ENCODE measurements at regions not wholly inside any gene's neighbourhood (a gene's known extent, or its start where the extent isn't known, plus 50 kb on each side); places are given as distances from the start of the nearest gene placed in this dataset.
"Not testable (repeated sequence)": the region's sequence is repeated elsewhere in the genome, so short reads cannot be mapped to it uniquely, and the experiment has no call there.

GRCh38 chr2:4915357-4915756 is 776.8 kb upstream of the SOX11 start:
- no peak overlapping the region for H2AFZ ChIP-seq
- H3K9me2 ChIP-seq (ENCODE audit: insufficient read depth) = no peaks in the 10 kb centered on the region
- H3K36me3 ChIP-seq (ENCODE audit: low read depth) = no peaks in the 10 kb centered on the region
- H3K4me2 ChIP-seq (ENCODE audit: unreplicated experiment) = no peak overlapping the region
- H3K27me3 ChIP-seq (replicated peaks; ENCODE audit: insufficient read depth) = no peaks in the 10 kb centered on the region
- H3K4me1 ChIP-seq (ENCODE audit: insufficient read depth) = no peaks in the 10 kb centered on the region
- no peaks in the 10 kb centered on the region for H4K20me1 ChIP-seq (ENCODE audit: insufficient read depth)
- no peaks in the 10 kb centered on the region for H3F3A ChIP-seq (ENCODE audit: insufficient read depth)
- no peak for DNase-seq
- no peaks in the 10 kb centered on the region for H3K9me3 ChIP-seq (ENCODE audit: low read depth)
- in situ Hi-C loops (cut with MboI) = no loop called here
- no peak overlapping the region for H3K9ac ChIP-seq
- no peak overlapping the region for H3K4me3 ChIP-seq
- WGBS, 2 experiments (ENCODE audit: low coverage in 1 of 2, low lambda C conversion rate in 2 of 2, missing lambda C conversion rate in 2 of 2) = 11 to 16% methylated on average over 2 of the region's 2 CpGs
- TF ChIP-seq EZH2 (IDR thresholded peaks at IDR 0.05; ENCODE audit: insufficient read depth, poor library complexity, severe bottlenecking) (no peak), EZH2phosphoT487 (IDR thresholded peaks at IDR 0.05; ENCODE audit: insufficient read depth, low read depth) (no peak)
- no peaks in the 10 kb centered on the region for H3K79me2 ChIP-seq (ENCODE audit: insufficient read depth)
- no peak overlapping the region for H3K27ac ChIP-seq

- DNase-seq = no peak
- Histone ChIP-seq H4K20me1 (ENCODE audit: insufficient read depth) (no peaks in the 10 kb centered on the region), H3K9me2 (ENCODE audit: insufficient read depth) (no peaks in the 10 kb centered on the region; the same call in 1 of the 2 replicates), H3K4me2 (ENCODE audit: unreplicated experiment) (no peak overlapping the region), H3K79me2 (ENCODE audit: insufficient read depth) (no peaks in the 10 kb centered on the region), H3K4me1 (ENCODE audit: insufficient read depth) (no peaks in the 10 kb centered on the region), H3K4me3 (no peak overlapping the region), H3K9me3 (ENCODE audit: low read depth) (no peaks in the 10 kb centered on the region), H3K36me3 (ENCODE audit: low read depth) (no peaks in the 10 kb centered on the region), H3F3A (ENCODE audit: insufficient read depth) (no peaks in the 10 kb centered on the region), H3K9ac (no peak overlapping the region), H3K27ac (no peak overlapping the region), H3K27me3 (replicated peaks; ENCODE audit: insufficient read depth) (no peaks in the 10 kb centered on the region), H2AFZ (no peak overlapping the region)
- WGBS, 2 experiments (ENCODE audit: low coverage in 1 of 2, low lambda C conversion rate in 2 of 2, missing lambda C conversion rate in 2 of 2) = 17 to 21% methylated on average over 1 to 2 of the region's 2 CpGs
- TF ChIP-seq EZH2 (IDR thresholded peaks at IDR 0.05; ENCODE audit: insufficient read depth, poor library complexity, severe bottlenecking) (no peak), EZH2phosphoT487 (IDR thresholded peaks at IDR 0.05; ENCODE audit: insufficient read depth, low read depth) (no peak)
- in situ Hi-C loops (cut with MboI) = no loop called here
These were observed 776.1 kb upstream of the SOX11 start for GRCh38 chr2:4916094-4916493.

GRCh38 chr2:4930704-4931103 is 761.5 kb upstream of the SOX11 start:
- no peak overlapping the region for H3K27ac ChIP-seq
- H3K79me2 ChIP-seq (ENCODE audit: insufficient read depth) = no peaks in the 10 kb centered on the region
- no peak for DNase-seq
- H3K9me2 ChIP-seq (ENCODE audit: insufficient read depth) = no peaks in the 10 kb centered on the region
- no peak overlapping the region for H3K4me3 ChIP-seq
- no peaks in the 10 kb centered on the region for H3K9me3 ChIP-seq (ENCODE audit: low read depth)
- H2AFZ ChIP-seq = no peak overlapping the region
- H3K9ac ChIP-seq = no peak overlapping the region
- no peaks in the 10 kb centered on the region for H4K20me1 ChIP-seq (ENCODE audit: insufficient read depth)
- no peaks in the 10 kb centered on the region for H3K4me1 ChIP-seq (ENCODE audit: insufficient read depth)
- no peak overlapping the region for H3K4me2 ChIP-seq (ENCODE audit: unreplicated experiment)
- H3K36me3 ChIP-seq (ENCODE audit: low read depth) = no peaks in the 10 kb centered on the region
- in situ Hi-C loops (cut with MboI) = no loop called here
- WGBS, 2 experiments (ENCODE audit: low coverage in 1 of 2, low lambda C conversion rate in 2 of 2, missing lambda C conversion rate in 2 of 2) = 2% methylated on average over 5 of the region's 5 CpGs
- H3K27me3 ChIP-seq (replicated peaks; ENCODE audit: insufficient read depth) = no peaks in the 10 kb centered on the region
- H3F3A ChIP-seq (ENCODE audit: insufficient read depth) = no peaks in the 10 kb centered on the region
- TF ChIP-seq EZH2phosphoT487 (IDR thresholded peaks at IDR 0.05; ENCODE audit: insufficient read depth, low read depth) (no peak), EZH2 (IDR thresholded peaks at IDR 0.05; ENCODE audit: insufficient read depth, poor library complexity, severe bottlenecking) (no peak)

- 32 to 43% methylated on average over 6 of the region's 6 CpGs for WGBS, 2 experiments (ENCODE audit: low coverage in 1 of 2, low lambda C conversion rate in 2 of 2, missing lambda C conversion rate in 2 of 2)
- no peak overlapping the region for H3K9ac ChIP-seq
- H3K79me2 ChIP-seq (ENCODE audit: insufficient read depth) = no peaks in the 10 kb centered on the region
- no peak overlapping the region for H2AFZ ChIP-seq
- H3K9me2 ChIP-seq (ENCODE audit: insufficient read depth) = no peaks in the 10 kb centered on the region
- H3K27me3 ChIP-seq (replicated peaks; ENCODE audit: insufficient read depth) = no peaks in the 10 kb centered on the region
- TF ChIP-seq EZH2 (IDR thresholded peaks at IDR 0.05; ENCODE audit: insufficient read depth, poor library complexity, severe bottlenecking) (no peak), EZH2phosphoT487 (IDR thresholded peaks at IDR 0.05; ENCODE audit: insufficient read depth, low read depth) (no peak)
- no peaks in the 10 kb centered on the region for H3K36me3 ChIP-seq (ENCODE audit: low read depth)
- H3K4me2 ChIP-seq (ENCODE audit: unreplicated experiment) = no peak overlapping the region
- no peak for DNase-seq
- H3F3A ChIP-seq (ENCODE audit: insufficient read depth) = no peaks in the 10 kb centered on the region
- H3K4me1 ChIP-seq (ENCODE audit: insufficient read depth) = no peaks in the 10 kb centered on the region
- no peaks in the 10 kb centered on the region for H4K20me1 ChIP-seq (ENCODE audit: insufficient read depth)
- H3K27ac ChIP-seq = no peak overlapping the region
- in situ Hi-C loops (cut with MboI) = no loop called here
- H3K9me3 ChIP-seq (ENCODE audit: low read depth) = no peaks in the 10 kb centered on the region
- H3K4me3 ChIP-seq = no peak overlapping the region
These were observed 760.3 kb upstream of the SOX11 start for GRCh38 chr2:4931721-4932365.

GRCh38 chr2:4935291-4935690 is 756.9 kb upstream of the SOX11 start:
- H3K9ac ChIP-seq; H3K36me3 ChIP-seq (ENCODE audit: low read depth); H3K9me3 ChIP-seq (ENCODE audit: low read depth); H3F3A ChIP-seq (ENCODE audit: insufficient read depth); H3K4me3 ChIP-seq; H3K79me2 ChIP-seq (ENCODE audit: insufficient read depth); H3K27me3 ChIP-seq (replicated peaks; ENCODE audit: insufficient read depth); H2AFZ ChIP-seq; in situ Hi-C loops (cut with MboI); H3K4me2 ChIP-seq (ENCODE audit: unreplicated experiment); H3K4me1 ChIP-seq (ENCODE audit: insufficient read depth); H3K27ac ChIP-seq; H3K9me2 ChIP-seq (ENCODE audit: insufficient read depth); DNase-seq; H4K20me1 ChIP-seq (ENCODE audit: insufficient read depth): not testable (repeated sequence)
- 53 to 65% methylated on average over 14 to 23 of the region's 35 CpGs for WGBS, 2 experiments (ENCODE audit: low coverage in 1 of 2, low lambda C conversion rate in 2 of 2, missing lambda C conversion rate in 2 of 2)

Data from GM23248 (cell line).